SU-DHL-6 (cell line): ENCODE measurements at regions not wholly inside any gene's neighbourhood (a gene's known extent, or its start where the extent isn't known, plus 50 kb on each side); places are given as distances from the start of the nearest gene placed in this dataset.

Experiments used
- EZH2phosphoT487 ChIP-seq: fragments of 200-600 bp; sonication (generic), shearing (Covaris generic); conservative IDR thresholded peaks from 2 replicates; pipeline ENCODE4 v1.6.1; 2018; ENCODE audit warnings: mild to moderate bottlenecking, antibody characterized with exemption, low read length, moderate library complexity, mixed read lengths
- TF ChIP-seq, protein P1 (sequence below): fragments of 200-600 bp; sonication (generic); IDR thresholded peaks from one replicate; pipeline ENCODE4 v1.5.1; 2017; ENCODE audit warnings: antibody characterized with exemption, mild to moderate bottlenecking, low read length, moderate library complexity; ENCODE audit not compliant: insufficient read depth, poor library complexity, severe bottlenecking

DNA sequence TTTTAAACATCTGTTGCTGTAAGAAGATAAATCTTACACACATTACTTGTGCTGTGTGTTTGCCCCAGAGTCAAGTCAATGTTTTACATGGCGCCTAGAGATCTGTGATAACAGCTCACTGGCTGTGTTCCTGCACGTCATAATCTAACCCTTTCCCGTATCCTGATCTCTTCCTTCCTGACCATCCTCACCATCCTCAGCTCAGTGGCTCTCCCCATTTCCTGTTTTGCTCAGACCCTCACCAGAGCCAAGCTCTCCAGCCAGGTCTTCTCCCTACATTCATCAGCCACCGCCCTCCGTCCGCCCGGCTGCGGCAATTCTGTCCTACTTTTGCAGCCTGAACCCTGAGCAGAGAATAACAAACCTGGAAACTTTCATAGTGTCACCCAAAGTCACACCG lies 824.7 kb downstream of the USP25 start:
- TF ChIP-seq, protein P1, sequence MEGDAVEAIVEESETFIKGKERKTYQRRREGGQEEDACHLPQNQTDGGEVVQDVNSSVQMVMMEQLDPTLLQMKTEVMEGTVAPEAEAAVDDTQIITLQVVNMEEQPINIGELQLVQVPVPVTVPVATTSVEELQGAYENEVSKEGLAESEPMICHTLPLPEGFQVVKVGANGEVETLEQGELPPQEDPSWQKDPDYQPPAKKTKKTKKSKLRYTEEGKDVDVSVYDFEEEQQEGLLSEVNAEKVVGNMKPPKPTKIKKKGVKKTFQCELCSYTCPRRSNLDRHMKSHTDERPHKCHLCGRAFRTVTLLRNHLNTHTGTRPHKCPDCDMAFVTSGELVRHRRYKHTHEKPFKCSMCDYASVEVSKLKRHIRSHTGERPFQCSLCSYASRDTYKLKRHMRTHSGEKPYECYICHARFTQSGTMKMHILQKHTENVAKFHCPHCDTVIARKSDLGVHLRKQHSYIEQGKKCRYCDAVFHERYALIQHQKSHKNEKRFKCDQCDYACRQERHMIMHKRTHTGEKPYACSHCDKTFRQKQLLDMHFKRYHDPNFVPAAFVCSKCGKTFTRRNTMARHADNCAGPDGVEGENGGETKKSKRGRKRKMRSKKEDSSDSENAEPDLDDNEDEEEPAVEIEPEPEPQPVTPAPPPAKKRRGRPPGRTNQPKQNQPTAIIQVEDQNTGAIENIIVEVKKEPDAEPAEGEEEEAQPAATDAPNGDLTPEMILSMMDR = no peak
- no peak for TF ChIP-seq EZH2phosphoT487
